Lower leg skin (tissue), 4 donors: ENCODE measurements at regions not wholly inside any gene's neighbourhood (a gene's known extent, or its start where the extent isn't known, plus 50 kb on each side); places are given as distances from the start of the nearest gene placed in this dataset.

ENCODE experiments used
- DNase-seq, 2 donors: peaks; one replicate each; pipeline ENCODE4 v3.0.0-alpha.2; 2019; ENCODE audit warnings: low spot score in 2 of 2
- H3K4me3 ChIP-seq: fragments of 200-600 bp; sonication (generic); 2 replicates; pipeline ENCODE4 v1.5.1; 2017; ENCODE audit warnings: mild to moderate bottlenecking, low read depth; ENCODE audit not compliant: poor library complexity, severe bottlenecking
- POLR2A ChIP-seq, 2 donors: fragments of 450-650 bp; IDR thresholded peaks; one replicate each; pipeline ENCODE4 v1.6.1; 2016 to 2017; ENCODE audit warnings: antibody characterized with exemption in 2 of 2, mild to moderate bottlenecking in 1 of 2, moderate library complexity in 1 of 2
- WGBS, 2 donors: methylation state at CpG; one replicate each; pipeline ENCODE4 v1.1.5; 2018; 5-methylcytosine and 5-hydroxymethylcytosine counted together
- intact Hi-C: fragments of 100-400 bp; cut with DNase I; formaldehyde crosslinking; loops from one replicate; pipeline ENCODE4 v1.15.0; 2023; ENCODE audit warnings: low total_unique reads
- TF ChIP-seq, protein P1 (sequence below), 3 donors: fragments of 450-650 bp; IDR thresholded peaks; one replicate each; pipeline ENCODE4 v1.5.1; 2016; ENCODE audit warnings: antibody characterized with exemption in 3 of 3, mild to moderate bottlenecking in 3 of 3, moderate library complexity in 2 of 3

DNA sequence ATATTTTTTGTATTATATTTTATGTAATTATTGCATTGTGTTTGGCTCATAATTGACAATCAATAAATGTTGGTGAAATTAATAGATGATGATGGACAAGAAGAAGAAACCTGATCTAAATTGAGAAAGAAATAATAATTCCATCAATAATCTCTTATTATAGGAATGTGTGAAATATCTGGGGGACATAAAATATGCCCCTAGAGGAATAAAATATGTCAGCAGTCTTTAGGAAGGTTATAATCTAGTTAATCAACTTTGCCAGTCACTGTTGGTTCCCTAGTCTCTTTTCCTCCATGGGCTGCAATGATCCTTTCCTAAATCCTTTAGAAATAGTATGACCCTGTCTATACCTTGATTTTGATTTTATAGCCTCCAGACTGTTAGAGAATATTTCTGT lies 549.7 kb upstream of the ADGRL4 start:
- TF ChIP-seq, protein P1, sequence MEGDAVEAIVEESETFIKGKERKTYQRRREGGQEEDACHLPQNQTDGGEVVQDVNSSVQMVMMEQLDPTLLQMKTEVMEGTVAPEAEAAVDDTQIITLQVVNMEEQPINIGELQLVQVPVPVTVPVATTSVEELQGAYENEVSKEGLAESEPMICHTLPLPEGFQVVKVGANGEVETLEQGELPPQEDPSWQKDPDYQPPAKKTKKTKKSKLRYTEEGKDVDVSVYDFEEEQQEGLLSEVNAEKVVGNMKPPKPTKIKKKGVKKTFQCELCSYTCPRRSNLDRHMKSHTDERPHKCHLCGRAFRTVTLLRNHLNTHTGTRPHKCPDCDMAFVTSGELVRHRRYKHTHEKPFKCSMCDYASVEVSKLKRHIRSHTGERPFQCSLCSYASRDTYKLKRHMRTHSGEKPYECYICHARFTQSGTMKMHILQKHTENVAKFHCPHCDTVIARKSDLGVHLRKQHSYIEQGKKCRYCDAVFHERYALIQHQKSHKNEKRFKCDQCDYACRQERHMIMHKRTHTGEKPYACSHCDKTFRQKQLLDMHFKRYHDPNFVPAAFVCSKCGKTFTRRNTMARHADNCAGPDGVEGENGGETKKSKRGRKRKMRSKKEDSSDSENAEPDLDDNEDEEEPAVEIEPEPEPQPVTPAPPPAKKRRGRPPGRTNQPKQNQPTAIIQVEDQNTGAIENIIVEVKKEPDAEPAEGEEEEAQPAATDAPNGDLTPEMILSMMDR (IDR thresholded peaks at IDR 0.05), result no peak
- no peak for TF ChIP-seq POLR2A (IDR thresholded peaks at IDR 0.05)
- intact Hi-C loops, result no loop called here
- DNase-seq, result no peak
- no peak overlapping the region for H3K4me3 ChIP-seq

DNA sequence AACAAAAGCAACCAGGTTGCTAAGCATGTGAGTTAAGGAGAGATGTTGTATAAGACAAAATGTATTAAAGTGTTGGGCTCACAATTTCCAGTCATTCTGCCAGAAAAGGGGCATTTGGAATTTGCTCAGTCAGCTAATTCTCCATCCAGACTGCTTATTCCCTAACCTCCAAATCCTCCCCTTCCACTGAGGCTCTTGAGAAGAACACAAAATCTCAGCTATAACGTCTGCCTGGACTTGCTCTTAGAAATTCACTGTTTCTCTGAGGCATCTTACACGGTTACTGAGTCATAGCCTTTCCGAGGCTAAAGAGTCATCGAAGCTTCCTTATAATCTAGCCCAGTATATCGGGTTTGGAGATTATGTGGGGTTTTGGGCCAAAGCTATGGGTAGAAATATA lies 548.2 kb upstream of the ADGRL4 start:
- 58 to 72% methylated on average over 5 of the region's 5 CpGs for WGBS, 2 donors
- H3K4me3 ChIP-seq, result no peak overlapping the region
- no peak for DNase-seq
- intact Hi-C loops, result no loop called here
- TF ChIP-seq POLR2A (IDR thresholded peaks at IDR 0.05), result no peak
- TF ChIP-seq, protein P1 (IDR thresholded peaks at IDR 0.05), result no peak

DNA sequence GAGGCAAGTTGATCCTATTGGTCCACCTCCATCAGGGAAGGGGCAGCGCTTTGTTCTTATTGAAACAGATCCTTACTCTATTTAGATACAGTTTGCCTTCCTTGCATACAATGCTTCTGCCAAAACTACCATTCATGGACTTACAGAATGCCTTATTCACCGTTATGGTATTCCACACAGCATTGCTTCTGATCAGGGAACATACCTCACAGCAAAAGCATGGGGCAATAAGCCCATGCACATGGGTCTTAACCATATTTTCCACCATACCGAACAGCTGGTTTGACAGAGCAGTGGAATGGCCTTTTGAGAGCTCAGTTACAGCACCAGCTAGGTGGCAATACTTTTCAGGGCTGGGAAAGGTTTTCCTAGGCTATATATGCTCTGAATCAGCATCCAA lies 544.8 kb upstream of the ADGRL4 start:
- TF ChIP-seq, protein P1 (IDR thresholded peaks at IDR 0.05), result no peak
- no peak for TF ChIP-seq POLR2A (IDR thresholded peaks at IDR 0.05)
- H3K4me3 ChIP-seq, result no peak overlapping the region
- intact Hi-C loops, result no loop called here
- no peak for DNase-seq
- WGBS, 2 donors, result 61 to 64% methylated on average over 3 of the region's 3 CpGs

DNA sequence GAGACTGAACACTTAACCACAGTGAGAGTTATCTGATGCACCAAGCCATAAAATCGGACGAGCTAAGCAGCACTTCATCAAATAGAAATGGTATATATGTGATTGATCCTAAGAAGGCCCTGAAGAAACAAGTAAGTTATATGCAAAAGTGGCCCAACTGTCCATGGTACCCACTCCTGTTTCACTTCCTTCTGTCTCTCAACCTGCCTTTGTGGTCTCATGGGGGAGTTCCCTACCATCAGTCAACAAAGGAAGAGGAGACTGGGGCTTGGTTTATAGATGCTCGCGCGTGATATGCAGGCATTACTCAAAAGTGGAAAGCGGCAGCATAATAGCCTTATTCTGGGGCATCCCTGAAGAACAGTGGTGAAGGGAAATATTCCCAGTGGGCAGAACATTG lies 543.9 kb upstream of the ADGRL4 start:
- H3K4me3 ChIP-seq, result no peak overlapping the region
- intact Hi-C loops, result no loop called here
- 94 to 96% methylated on average over 6 of the region's 6 CpGs for WGBS, 2 donors
- TF ChIP-seq POLR2A (IDR thresholded peaks at IDR 0.05), result no peak
- TF ChIP-seq, protein P1 (IDR thresholded peaks at IDR 0.05), result no peak
- DNase-seq, result no peak

DNA sequence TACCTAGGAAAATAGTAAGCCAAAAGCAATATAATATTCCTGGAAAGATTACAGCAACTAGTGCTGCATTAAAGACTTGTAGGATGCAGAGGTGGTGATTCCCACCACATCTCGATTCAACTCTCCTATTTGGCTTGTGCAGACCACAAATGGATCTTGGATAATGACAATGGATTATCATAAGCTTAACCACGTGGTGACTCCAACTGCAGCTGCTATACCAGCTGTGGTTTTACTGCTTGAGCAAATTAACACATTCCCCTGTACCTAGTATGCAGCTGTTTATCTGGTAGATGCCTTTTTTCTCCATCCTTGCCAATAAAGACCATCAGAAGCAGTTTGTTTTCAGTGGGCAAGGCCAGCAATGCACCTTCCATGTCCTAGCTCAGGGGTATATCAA lies 542.7 kb upstream of the ADGRL4 start:
- WGBS, 2 donors, result 58 to 59% methylated on average over 2 of the region's 2 CpGs
- intact Hi-C loops, result no loop called here
- no peak overlapping the region for H3K4me3 ChIP-seq
- no peak for DNase-seq
- TF ChIP-seq POLR2A (IDR thresholded peaks at IDR 0.05), result no peak
- TF ChIP-seq, protein P1 (IDR thresholded peaks at IDR 0.05), result no peak

DNA sequence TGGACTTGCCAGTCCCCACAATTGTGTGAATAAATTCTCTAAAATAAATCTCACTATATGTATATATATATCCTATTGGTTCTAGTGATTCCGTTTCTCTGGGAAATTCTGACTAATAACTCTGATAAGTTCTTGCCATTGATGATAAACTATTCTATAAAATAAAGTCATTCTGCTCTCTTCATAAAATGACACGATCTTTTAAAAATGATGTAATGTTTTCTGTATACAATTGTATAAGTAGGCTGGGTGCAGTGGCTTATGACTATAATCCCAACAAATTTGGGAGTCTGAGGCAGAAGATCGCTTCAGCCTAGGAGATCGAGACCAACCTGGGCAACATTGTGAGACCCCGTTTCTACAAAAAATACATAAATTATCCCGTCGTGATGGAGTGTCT lies 541.0 kb upstream of the ADGRL4 start:
- intact Hi-C loops, result no loop called here
- WGBS, 2 donors, result 91 to 92% methylated on average over 7 of the region's 7 CpGs

More for the DNA sequence above, 541.0 kb upstream of the ADGRL4 start:
- TF ChIP-seq, protein P1 (IDR thresholded peaks at IDR 0.05), result no peak
- TF ChIP-seq POLR2A (IDR thresholded peaks at IDR 0.05), result no peak
- DNase-seq, result no peak
- no peak overlapping the region for H3K4me3 ChIP-seq
